Thoracic aorta (tissue), 2 donors: ENCODE measurements at regions not wholly inside any gene's neighbourhood (a gene's known extent, or its start where the extent isn't known, plus 50 kb on each side); places are given as distances from the start of the nearest gene placed in this dataset.

Experiments
- ATAC-seq: fragments of 150-250 bp; one replicate; pipeline ENCODE4 v1.8.0; 2017; ENCODE audit warnings: low read depth; ENCODE audit not compliant: insufficient number of reproducible peaks, low FRiP score
- DNase-seq: peaks from one replicate; pipeline ENCODE4 v3.0.0-alpha.2; 2020; ENCODE audit warnings: low spot score
- H3K27ac ChIP-seq, 2 donors: fragments of 200-600 bp; sonication (generic); 1 replicate in 1 of 2; 2 replicates in 1 of 2; pipeline ENCODE4 v1.5.1; 2016; ENCODE audit warnings: mild to moderate bottlenecking in 2 of 2, moderate library complexity in 2 of 2
- H3K27me3 ChIP-seq: fragments of 200-600 bp; sonication (generic); replicated peaks from 2 replicates; pipeline ENCODE4 v1.6.0; 2016; ENCODE audit warnings: mild to moderate bottlenecking; ENCODE audit not compliant: insufficient read depth
- H3K36me3 ChIP-seq: fragments of 200-600 bp; sonication (generic); one replicate; pipeline ENCODE4 v1.5.1; 2016
- H3K4me1 ChIP-seq, 2 donors: fragments of 200-600 bp; sonication (generic); 1 replicate in 1 of 2; 2 replicates in 1 of 2; pipeline versions ENCODE4 v1.5.1 to v1.6.0; 2016; ENCODE audit warnings: low read depth in 2 of 2, mild to moderate bottlenecking in 1 of 2; ENCODE audit not compliant: control insufficient read depth in 1 of 2
- H3K4me3 ChIP-seq: fragments of 200-600 bp; sonication (generic); 2 replicates; pipeline ENCODE4 v1.5.1; 2016; ENCODE audit warnings: mild to moderate bottlenecking
- H3K9me3 ChIP-seq: fragments of 200-600 bp; sonication (generic); 2 replicates; pipeline ENCODE4 v1.5.1; 2016
- CTCF ChIP-seq: fragments of 200-600 bp; sonication (generic); IDR thresholded peaks from one replicate; pipeline ENCODE4 v1.5.1; 2019; ENCODE audit warnings: antibody characterized with exemption

GRCh38 chr6:19536838-19537237 is 300.3 kb upstream of the ID4 start:
- no peak for ATAC-seq
- Histone ChIP-seq H3K4me3 (no peak overlapping the region), H3K36me3 (no peaks in the 10 kb centered on the region), H3K27ac (no peak overlapping the region), H3K4me1 (peaks cover 14 to 24% of the 10 kb centered on the region in 2 donors), H3K9me3 (no peaks in the 10 kb centered on the region), H3K27me3 (no peaks in the 10 kb centered on the region)
- no peak for DNase-seq
- TF ChIP-seq CTCF = no peak

GRCh38 chr6:19538096-19538495 is 299.1 kb upstream of the ID4 start:
- H3K27ac ChIP-seq = no peak overlapping the region
- peaks cover 13 to 19% of the 10 kb centered on the region in 2 donors for H3K4me1 ChIP-seq
- H3K27me3 ChIP-seq = no peaks in the 10 kb centered on the region
- ATAC-seq (no peak), DNase-seq (no peak)
- H3K9me3 ChIP-seq = no peaks in the 10 kb centered on the region
- no peak overlapping the region for H3K4me3 ChIP-seq
- TF ChIP-seq CTCF = no peak
- no peaks in the 10 kb centered on the region for H3K36me3 ChIP-seq

- Histone ChIP-seq H3K9me3 (no peaks in the 10 kb centered on the region), H3K36me3 (no peaks in the 10 kb centered on the region), H3K4me3 (no peak overlapping the region), H3K27me3 (no peaks in the 10 kb centered on the region), H3K4me1 (peaks cover 0 to 4% of the 10 kb centered on the region in 2 donors), H3K27ac (no peak overlapping the region)
- DNase-seq (no peak), ATAC-seq (no peak)
- no peak for TF ChIP-seq CTCF
Measured at GRCh38 chr6:19547507-19547906, 289.7 kb upstream of the ID4 start.

- no peaks in the 10 kb centered on the region for H3K36me3 ChIP-seq
- H3K4me1 ChIP-seq = peaks cover 0 to 4% of the 10 kb centered on the region in 2 donors
- no peaks in the 10 kb centered on the region for H3K27me3 ChIP-seq
- H3K4me3 ChIP-seq = no peak overlapping the region
- DNase-seq (no peak), ATAC-seq (no peak)
- no peak overlapping the region for H3K27ac ChIP-seq
- H3K9me3 ChIP-seq = no peaks in the 10 kb centered on the region
- TF ChIP-seq CTCF = no peak
Measured at GRCh38 chr6:19549109-19549508, 288.1 kb upstream of the ID4 start.

GRCh38 chr6:19550380-19550779 is 286.8 kb upstream of the ID4 start:
- peaks cover 0 to 4% of the 10 kb centered on the region in 2 donors for H3K4me1 ChIP-seq
- H3K4me3 ChIP-seq = no peak overlapping the region
- H3K27me3 ChIP-seq = no peaks in the 10 kb centered on the region
- no peak overlapping the region for H3K27ac ChIP-seq
- no peak for ATAC-seq
- no peak for TF ChIP-seq CTCF
- H3K9me3 ChIP-seq = no peaks in the 10 kb centered on the region
- DNase-seq = no peak
- H3K36me3 ChIP-seq = no peaks in the 10 kb centered on the region
